ENCODE measurements at regions not wholly inside any gene's neighbourhood (a gene's known extent, or its start where the extent isn't known, plus 50 kb on each side); places are given as distances from the start of the nearest gene placed in this dataset.

GRCh38 chr18:32871786-32872185 is 99.0 kb upstream of the KLHL14 start:
- ChIA-PET CTCF (no interaction called here), POLR2A (no interaction called here)
- Mint-ChIP-seq H3K4me1 (peaks cover 86% of the 10 kb centered on the region), H3K27me3 (no peaks in the 10 kb centered on the region), H3K27ac (no peak overlapping the region), H3K4me3 (no peak overlapping the region), H3K9me3 (ENCODE audit: insufficient read depth) (peaks cover 3% of the 10 kb centered on the region)
- WGBS (ENCODE audit: insufficient coverage), result no CpG with 5 or more reads among the region's 4 CpGs
- Histone ChIP-seq H3K9me3 (ENCODE audit: control extremely low read depth in 1 of 3, control insufficient read depth in 2 of 3, insufficient read depth in 1 of 3, low read length in 2 of 3) (no peaks in the 10 kb centered on the region), H3K36me3 (replicated peaks in 1 of 2; ENCODE audit: control extremely low read depth in 1 of 2, control insufficient read depth in 1 of 2, extremely low read depth in 1 of 2, insufficient read depth in 2 of 2, low read length in 1 of 2) (no peaks in the 10 kb centered on the region), H3K79me2 (ENCODE audit: control insufficient read depth, insufficient read depth, low read length) (no peaks in the 10 kb centered on the region), H3K4me2 (replicated peaks; ENCODE audit: low read depth, low read length, poor library complexity, severe bottlenecking) (no peak overlapping the region), H3K4me1 (ENCODE audit: control insufficient read depth in 2 of 2, insufficient read depth in 2 of 2, low read length in 2 of 2) (peaks cover 70% of the 10 kb centered on the region in 2 donors), H3K4me3 (ENCODE audit: control extremely low read depth in 1 of 5, extremely low read depth in 1 of 5, insufficient read depth in 1 of 5, low read depth in 2 of 5, low read length in 4 of 5) (no peak overlapping the region), H3K27me3 (replicated peaks in 1 of 4; ENCODE audit: control extremely low read depth in 1 of 4, control insufficient read depth in 3 of 4, insufficient read depth in 4 of 4, low read length in 3 of 4) (no peaks in the 10 kb centered on the region), H3K27ac (ENCODE audit: low read length in 2 of 2) (no peak overlapping the region), H4K20me1 (ENCODE audit: control insufficient read depth, insufficient read depth, low read length, poor library complexity, severe bottlenecking) (no peaks in the 10 kb centered on the region), H2AFZ (ENCODE audit: insufficient read depth, low read depth, low read length, poor library complexity, severe bottlenecking) (no peak overlapping the region), H3K9ac (ENCODE audit: low read length) (no peak overlapping the region)
- ATAC-seq (ENCODE audit: low read depth) (no peak), DNase-seq (no peak)
- intact Hi-C loops (cut with micrococcal nuclease), result no loop called here
- TF ChIP-seq EZH2 (IDR thresholded peaks at IDR 0.05; ENCODE audit: borderline replicate concordance, insufficient read depth, low read depth, low read length, poor library complexity, severe bottlenecking), result no peak
- no peak for TF ChIP-seq CTCF (IDR thresholded peaks at IDR 0.05)

- Histone ChIP-seq H3K79me2 (ENCODE audit: control insufficient read depth, insufficient read depth, low read length) (peaks cover 3% of the 10 kb centered on the region), H3K36me3 (replicated peaks in 1 of 2; ENCODE audit: control extremely low read depth in 1 of 2, control insufficient read depth in 1 of 2, extremely low read depth in 1 of 2, insufficient read depth in 2 of 2, low read length in 1 of 2) (no peaks in the 10 kb centered on the region), H4K20me1 (ENCODE audit: control insufficient read depth, insufficient read depth, low read length, poor library complexity, severe bottlenecking) (no peaks in the 10 kb centered on the region), H3K9ac (ENCODE audit: low read length) (no peak overlapping the region), H2AFZ (ENCODE audit: insufficient read depth, low read depth, low read length, poor library complexity, severe bottlenecking) (peak overlapping the region; percentile 23), H3K27ac (ENCODE audit: low read length in 2 of 2) (peak overlapping the region in 1 of 2 donors; percentile 19), H3K27me3 (replicated peaks in 1 of 4; ENCODE audit: control extremely low read depth in 1 of 4, control insufficient read depth in 3 of 4, insufficient read depth in 4 of 4, low read length in 3 of 4) (no peaks in the 10 kb centered on the region), H3K9me3 (ENCODE audit: control extremely low read depth in 1 of 3, control insufficient read depth in 2 of 3, insufficient read depth in 1 of 3, low read length in 2 of 3) (no peaks in the 10 kb centered on the region), H3K4me2 (replicated peaks; ENCODE audit: low read depth, low read length, poor library complexity, severe bottlenecking) (no peak overlapping the region), H3K4me1 (ENCODE audit: control insufficient read depth in 2 of 2, insufficient read depth in 2 of 2, low read length in 2 of 2) (peaks cover 74 to 79% of the 10 kb centered on the region in 2 donors), H3K4me3 (ENCODE audit: control extremely low read depth in 1 of 5, extremely low read depth in 1 of 5, insufficient read depth in 1 of 5, low read depth in 2 of 5, low read length in 4 of 5) (no peak overlapping the region)
- H3K9me3 Mint-ChIP-seq (ENCODE audit: insufficient read depth), result peaks cover 3% of the 10 kb centered on the region
- CTCF ChIA-PET, result interaction anchor here (1.2 to 3.0 kb wide), 2 partner anchors 10 to 152 kb away, joined by 3 to 14 read pairs; no protein-coding TSS in a partner anchor
- WGBS (ENCODE audit: insufficient coverage), result 100% methylated on average over 1 of the region's 2 CpGs
- TF ChIP-seq CTCF (IDR thresholded peaks at IDR 0.05) (no peak), EZH2 (IDR thresholded peaks at IDR 0.05; ENCODE audit: borderline replicate concordance, insufficient read depth, low read depth, low read length, poor library complexity, severe bottlenecking) (no peak)
- POLR2A ChIA-PET, result no interaction called here
- intact Hi-C loops (cut with micrococcal nuclease), result loop anchor here (1.0 kb wide), 1 partner anchor 10 kb away; no protein-coding TSS in a partner anchor
- DNase-seq, result no peak
- no peaks in the 10 kb centered on the region for H3K27me3 Mint-ChIP-seq
- H3K4me3 Mint-ChIP-seq, result no peak overlapping the region
- no peak for ATAC-seq (ENCODE audit: low read depth)
- H3K4me1 Mint-ChIP-seq, result peaks cover 84% of the 10 kb centered on the region
- peak overlapping the region; percentile 27 for H3K27ac Mint-ChIP-seq
Measured at GRCh38 chr18:32870611-32871010, 97.8 kb upstream of the KLHL14 start.

All from B cell (primary cell).